ELF-1 (cell line): ENCODE measurements at regions not wholly inside any gene's neighbourhood (a gene's known extent, or its start where the extent isn't known, plus 50 kb on each side); places are given as distances from the start of the nearest gene placed in this dataset.

ENCODE experiments used
- DNase-seq: peaks from one replicate; pipeline ENCODE4 v3.0.0-alpha.2; 2016; ENCODE audit warnings: low read depth, low spot score

DNA sequence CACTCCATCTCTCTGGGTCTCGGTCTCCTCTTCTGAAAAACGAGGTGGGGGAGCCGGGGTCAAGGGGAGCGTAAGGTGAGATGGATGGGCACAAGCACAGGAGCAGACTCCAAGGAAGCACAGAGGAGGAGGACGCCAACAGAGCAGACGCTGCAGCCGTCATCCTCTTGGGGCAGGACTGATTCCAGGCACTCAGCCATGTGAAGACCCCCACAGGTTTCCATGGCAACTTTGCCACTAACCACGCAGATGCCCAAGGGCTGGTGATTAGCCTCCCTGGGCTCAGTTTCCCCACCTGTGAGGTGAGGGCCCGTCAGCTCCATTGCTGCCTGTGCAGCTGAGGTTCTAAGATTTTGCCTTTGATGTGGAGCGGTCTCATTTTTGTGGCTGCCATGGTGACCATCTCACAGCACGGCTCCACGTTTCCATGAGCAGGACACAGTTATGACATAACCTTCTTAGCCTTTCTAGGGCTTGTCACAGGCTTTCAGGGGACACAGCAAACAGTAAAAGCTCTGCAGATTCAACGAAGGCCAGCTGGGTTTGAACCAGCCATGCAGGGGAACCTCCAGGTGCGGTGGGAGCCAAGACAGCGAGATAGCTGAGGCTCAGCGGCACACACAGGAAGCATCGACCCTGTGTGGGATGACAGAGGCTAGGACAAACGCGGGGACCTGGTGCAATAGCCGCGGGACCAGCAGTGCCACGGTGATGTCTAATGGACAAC, 170.3 kb downstream of the NUP210 start:
- DNase-seq, result no peak

DNA sequence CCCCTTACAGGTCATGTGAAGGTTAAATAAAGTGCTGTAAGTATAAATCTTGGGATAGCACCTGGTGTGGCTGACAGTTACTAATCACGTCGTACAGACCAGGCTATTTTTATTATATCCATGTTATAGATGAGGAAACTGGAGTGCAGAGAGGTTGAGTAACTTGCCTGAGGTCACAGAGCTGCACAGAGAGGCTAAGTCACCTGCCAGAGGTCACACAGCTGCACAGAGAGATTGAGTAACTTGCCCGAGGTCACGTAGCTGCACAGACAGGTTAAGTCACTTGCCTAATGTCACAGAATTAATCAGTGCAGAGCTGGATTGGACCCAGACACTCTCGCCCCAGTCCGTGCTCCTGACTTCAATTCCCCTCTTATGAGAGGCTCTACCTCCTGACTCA, 171.5 kb downstream of the NUP210 start:
- DNase-seq, result no peak

DNA sequence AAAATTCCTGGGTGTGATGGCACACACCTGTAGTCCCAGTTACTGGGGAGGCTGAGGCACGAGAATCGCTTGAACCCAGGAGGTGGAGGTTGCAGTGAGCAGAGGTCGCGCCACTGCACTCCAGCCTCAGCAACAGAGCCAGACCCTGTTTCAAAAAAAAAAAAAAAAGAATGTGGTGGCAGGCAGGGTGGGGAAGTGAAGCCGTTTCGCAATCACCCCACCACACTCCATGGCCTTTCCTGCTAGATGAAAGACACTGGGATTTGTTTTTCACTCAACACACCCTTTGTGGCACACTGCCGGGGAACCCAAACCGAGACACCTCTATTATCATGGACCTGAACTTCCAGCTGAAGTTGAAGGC, 172.4 kb upstream of the IQSEC1 start:
- DNase-seq, result no peak

DNA sequence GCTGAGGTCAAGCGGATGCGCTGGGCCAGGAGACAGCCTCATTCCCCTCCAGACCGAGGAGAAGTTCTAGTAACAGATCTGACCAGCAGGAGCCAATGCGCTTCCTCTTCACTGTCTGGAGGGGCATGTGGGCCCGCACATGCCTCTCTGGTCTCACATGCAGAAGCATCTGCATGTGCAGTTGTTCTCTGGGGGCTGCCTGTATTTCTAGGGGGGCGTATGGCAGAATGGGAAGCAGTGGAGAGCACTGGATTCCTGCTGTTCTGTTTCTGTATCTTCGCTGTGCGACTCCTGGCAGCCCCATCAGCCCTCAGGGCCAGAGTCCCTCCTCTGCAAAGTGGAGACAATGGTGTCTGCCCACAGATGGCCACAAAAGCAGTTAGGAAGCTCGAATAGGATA, 170.4 kb upstream of the IQSEC1 start:
- no peak for DNase-seq

DNA sequence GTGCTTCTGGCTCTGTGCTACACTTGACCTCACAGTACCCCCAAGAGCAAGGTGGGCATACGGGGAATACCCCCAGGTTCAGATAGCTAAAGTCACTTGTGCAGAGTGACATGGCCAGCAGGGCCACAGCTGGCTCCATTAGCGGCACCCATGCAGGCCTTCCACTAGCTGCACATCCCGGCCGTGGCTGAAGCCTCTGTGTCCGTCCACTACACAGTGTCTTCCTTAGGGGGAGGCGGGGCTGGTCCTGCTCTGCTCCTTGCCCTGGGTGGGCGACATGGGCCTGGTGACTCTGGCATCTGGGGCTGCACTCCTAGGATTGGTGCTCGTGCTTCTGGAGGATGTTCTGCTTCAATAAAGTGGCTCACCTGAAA, 169.1 kb upstream of the IQSEC1 start:
- DNase-seq, result no peak

DNA sequence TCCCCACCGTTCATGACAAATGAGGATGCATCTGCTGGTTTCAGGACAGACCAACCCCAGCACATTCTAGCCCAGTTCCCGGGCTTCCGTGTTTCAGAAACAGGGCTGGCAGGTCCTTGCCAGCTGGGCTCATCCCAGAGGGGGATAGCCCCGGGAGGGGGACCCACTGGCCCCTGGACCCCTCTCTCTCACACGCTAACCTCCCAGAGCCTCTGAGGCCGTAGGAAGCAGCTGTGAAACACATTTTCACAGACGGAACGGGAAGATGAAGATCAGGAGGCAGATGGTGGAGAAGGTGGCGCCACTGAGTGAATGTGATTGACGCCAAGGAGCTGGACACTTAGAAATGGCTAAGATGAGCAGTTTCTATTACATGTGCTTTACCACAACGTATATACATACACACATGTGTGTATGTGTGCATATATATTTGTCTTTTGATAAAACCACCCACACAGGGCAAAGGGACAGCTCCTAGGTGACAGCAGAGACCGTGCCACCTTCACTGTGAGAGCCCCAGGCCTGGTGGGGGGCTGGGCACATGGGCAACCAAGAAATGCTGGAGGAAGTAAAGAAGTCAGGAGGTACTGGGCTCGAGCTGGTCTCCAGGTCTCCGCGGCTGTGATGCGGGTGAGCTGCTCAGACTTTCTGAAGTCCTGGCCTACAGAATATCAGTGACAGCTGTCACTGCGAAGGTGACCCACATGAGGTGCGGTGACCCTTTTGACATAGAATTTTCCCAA, 168.6 kb upstream of the IQSEC1 start:
- DNase-seq, result no peak

DNA sequence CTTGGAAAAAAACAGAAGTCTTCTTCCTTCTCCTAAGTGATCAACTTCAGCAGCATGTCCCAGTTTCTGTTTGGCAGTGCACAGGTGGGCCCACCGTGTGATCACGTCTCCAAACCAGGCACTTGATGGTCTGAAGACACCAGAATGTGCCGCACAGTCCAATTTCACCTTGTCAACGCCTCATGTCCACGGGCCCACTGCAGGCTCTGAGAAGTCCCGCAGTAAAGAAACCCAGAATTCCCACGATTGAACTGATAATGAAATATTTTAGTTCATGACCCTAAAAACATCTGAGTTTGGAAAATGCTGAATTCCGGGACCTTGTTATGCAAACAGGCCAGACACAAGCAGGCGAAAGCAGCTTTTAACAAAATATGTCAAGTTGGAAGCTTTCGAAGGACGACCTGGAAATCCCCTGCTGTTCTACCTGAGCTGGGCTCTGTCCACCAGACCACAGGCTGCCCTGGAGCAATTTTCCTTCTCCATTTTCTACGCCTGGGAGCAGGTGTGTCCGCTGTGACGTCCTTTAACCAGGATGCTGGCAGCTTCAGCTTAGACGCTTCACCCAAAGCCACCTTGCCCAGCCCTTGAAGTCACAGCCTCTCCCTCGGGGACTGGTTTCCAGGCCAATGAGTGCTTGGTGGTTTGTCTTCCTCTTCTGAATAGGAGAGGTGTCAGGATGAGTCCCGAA, 167.8 kb upstream of the IQSEC1 start:
- DNase-seq, result peak; percentile 43

DNA sequence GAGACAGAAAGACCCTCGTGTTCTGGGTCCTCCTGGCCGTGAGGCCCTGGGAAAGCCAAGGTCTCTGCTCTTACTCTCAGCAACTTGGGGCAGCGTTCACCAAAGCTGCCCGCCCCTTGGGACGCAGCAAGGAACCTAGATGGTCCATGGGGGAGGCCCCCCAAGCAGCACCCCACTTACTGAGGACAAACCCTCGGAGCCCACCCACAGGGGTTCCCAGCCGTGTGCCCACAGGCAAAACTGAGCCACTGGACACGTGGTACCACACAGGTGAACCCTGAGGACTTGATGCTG, 166.2 kb upstream of the IQSEC1 start:
- no peak for DNase-seq

DNA sequence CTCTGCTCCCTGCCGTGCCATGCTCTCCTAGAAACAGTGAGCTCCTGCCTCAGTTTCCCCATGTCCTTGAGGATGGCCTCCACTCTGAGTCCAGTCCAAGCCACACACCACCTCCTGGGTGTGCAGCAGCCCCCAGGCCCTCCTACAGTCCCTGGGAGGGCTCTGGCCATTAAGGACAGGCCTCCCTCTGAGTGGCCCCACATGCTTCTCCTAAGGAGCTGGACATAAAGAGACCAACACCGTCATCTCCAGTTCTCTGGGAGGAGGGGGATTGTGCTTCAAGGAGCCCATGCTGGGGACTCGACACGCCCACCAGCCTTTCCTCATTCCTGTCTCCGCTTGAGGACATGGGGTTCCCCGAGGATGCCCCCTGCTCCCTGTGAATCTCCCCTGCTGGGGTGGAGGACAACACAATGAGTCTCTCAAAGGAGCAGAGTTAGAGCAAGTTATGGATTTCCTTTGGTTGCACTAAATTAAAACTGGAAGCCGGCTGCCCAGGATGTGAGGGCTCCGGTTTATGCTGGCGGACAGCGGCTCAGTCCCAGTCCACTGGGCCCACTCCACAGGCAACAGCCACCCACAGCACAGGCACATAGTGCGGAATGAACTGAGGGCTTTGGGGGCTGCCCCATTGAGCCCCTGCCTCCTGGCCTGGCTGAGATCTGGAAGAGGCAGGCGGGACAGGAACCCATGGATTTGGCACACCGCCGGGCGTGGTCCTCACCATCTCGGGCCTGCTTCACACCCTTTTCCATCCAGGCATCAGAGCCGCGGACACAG, 165.6 kb upstream of the IQSEC1 start:
- DNase-seq, result no peak

DNA sequence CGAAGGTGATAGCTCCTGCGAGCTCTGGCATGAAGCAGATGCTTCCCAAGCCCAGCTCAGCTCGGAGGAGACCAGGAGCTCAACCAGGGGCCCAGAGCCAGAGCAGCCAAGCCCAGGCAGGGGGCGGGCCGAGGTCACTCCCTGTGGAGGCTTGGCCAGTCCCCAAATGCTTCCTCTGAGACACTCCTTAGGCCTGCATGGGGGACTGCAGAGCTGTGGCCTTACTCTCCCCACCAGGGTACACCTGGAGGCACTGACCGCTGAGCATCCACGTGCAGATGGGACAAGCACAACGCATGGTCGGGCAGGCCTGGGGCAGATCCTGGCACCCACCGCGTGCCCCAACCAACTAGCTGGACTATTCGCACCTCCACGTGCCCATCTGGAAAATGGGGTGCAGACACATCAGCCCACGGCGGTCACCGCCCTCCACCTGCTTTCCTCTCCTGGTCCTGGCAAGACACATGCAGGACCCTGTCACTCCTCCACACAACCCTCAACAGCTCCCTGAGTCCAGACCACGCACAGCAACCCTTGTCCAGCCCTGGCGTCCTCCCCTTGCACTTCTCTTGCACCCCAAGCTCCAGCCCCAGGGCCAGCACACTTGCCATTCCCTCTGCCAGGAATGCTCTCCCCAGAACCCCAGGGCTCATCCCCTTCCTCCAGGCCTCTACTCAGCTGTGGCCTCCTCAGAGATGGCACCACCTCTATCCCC, 164.7 kb upstream of the IQSEC1 start:
- no peak for DNase-seq

DNA sequence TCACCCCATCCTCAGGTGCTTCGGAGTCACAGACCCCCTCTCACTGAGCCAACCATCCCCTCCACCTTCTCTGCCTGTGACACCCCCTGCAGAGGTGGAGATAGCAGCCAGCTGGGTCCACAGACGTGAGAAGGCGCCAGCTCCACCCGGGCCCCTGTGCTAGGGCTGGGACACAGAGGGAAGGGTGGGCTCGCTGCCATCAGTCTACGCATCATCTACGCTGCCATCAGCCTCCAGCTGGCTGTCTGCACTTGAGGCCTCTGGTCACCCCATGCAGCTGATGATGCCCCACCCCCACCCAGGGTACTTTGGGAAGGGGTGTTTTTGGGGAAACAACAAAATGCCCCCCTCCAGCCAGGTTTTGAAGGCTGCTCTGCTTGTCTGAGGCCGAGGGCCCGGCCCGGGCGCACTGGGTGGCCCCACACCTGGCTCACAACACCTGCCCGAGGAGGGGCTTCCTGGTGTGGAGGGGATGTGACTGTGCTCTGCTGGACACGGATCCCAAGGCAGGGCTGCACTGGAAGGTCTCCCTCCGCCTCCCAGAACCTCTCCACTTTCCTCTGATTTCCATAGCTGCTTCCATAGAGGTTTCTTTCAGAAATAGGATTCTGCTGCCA, 163.4 kb upstream of the IQSEC1 start:
- DNase-seq, result no peak

DNA sequence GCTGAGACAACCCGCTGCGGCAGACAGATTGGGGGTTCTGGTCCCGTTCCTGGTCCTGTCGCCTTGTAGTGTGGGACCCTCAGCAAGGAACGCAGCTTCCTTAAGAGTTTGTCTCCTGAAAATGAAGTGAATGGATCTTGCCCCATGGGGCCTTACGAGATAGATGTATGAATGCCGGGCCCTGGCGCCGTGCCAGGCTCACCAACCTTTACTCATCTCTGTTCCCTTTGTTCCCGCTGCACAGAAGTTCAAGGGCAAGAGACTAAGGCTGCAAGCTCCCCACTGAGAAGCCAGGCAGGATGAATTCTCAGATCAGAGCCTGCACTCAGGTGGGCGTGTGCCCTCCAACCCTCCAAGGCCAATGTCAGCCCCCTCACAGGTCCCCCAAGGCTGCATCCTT, 162.7 kb upstream of the IQSEC1 start:
- no peak for DNase-seq

DNA sequence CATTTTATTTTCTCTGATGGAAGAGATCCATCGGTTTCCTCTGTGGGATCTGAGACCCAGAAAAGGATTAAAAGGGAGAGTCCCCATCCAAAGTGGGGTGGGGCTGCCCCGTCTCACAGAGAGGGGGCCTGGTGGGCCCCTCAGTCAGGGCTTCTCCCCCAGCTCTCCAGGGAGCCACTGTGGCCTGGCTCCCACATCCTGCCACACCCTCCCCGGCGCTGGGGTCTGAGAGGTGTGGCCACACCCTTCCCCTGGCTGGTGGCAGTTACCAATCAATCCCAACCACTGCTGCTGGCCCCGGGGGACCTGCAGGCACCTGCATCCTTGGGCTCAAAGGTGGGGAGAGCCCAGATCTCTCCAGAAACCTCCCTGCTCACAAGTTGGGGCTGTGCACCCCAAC, 161.8 kb upstream of the IQSEC1 start:
- DNase-seq, result no peak

DNA sequence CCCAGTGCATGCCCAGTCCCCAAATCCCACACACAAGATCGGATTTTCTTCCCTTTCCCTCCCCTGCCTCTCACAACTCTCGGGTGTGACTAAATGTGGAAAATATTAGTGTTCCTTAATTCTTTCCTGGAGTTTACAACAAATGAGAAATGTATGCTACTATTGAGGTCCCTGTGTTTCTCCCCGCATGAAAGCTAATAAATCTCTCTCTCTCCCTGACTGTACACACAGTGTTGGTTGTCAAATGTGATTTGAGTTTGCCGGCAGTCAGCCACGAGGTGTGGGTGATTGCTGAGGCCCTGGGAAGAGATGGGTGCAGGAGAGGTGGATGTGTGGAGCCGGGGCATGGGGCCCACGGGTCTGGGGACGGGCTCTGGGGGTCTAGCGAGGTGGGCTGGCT, 161.4 kb upstream of the IQSEC1 start:
- no peak for DNase-seq

DNA sequence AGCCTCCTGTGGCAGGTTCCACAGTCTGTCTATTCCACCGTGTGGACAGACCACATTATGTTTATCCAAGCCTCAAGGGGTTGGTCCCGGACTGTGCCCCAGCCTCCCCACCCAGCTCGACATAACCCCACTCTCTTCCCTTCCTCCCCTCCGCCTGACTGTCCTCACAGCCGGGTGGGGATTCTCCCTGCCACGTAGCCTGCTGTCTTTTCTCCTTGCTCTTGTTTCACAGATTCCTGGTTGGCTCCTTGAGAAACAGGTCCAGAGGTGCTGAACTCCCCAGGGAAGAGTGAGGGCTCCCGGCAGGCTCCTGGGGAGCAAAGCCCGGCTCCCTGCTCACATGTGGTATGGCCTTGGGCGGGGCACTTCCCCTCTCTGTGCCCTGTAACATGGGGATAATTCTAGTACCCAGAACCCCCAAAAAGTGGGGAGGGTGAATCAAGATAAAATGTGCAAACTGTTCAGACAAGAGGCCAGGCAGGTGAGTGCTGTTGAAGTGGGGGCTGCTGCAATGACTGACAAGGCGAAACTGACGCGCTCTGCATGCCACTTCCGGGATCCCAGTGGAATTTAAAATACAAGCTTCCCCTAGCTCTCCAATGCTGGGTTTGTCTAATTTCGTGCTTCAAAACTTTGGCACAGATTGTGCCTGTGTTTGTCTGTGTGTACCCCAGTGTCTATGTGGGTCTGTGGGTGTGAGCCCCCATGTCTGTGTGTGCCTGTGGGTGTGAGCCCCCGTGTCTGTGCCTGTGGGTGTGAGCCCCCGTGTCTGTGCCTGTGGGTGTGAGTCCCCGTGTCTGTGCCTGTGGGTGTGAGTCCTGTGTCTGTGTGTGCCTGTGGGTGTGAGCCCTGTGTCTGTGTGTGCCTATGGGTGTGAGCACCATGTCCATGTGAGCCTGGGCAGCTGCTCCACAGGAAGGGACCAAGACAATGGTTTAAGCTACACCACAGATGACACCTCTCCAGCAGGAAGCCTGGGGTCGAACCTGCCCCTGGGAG, 160.6 kb upstream of the IQSEC1 start:
- no peak for DNase-seq

DNA sequence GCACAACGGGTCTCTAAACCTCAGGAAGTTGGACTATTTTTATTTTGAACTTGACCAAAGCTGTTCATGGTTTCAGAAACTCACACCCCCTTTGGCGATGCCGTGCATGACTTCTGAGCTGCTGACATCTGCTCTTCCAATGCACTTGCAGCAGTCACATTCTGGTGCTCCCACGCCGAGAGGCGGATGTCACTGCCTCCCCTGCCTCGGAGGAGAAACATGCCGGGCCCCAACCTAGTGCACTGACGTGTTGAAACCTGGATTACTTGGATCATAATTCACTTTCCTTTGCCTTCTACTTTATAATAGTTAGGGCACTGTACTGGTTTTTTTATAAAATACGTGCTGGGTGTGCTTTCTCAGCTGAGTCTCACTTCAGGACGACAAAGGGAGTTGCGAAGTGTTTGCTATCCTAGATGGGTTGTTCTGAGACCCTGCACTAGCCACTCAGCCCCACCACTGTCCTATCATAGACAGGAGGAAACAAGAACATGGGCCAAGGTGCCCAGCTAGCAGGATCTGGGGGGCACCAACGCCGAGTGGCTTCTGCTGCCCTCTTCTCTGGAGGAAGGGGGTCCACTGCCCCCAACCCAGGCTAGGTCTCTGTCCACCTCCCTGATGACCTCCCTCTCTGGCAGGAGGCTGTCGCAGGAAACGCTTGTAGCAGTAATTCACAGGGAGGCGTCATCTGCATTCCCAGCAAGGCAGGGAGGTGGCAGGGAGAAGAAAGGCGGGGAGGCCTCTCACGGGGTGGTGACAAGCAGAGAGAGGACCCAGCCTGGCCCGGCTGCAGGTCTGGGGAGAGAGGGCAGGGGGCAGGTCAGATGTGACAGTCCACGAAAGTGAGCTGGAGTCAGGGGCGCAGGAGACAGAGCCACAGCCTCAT, 158.8 kb upstream of the IQSEC1 start:
- DNase-seq, result no peak

DNA sequence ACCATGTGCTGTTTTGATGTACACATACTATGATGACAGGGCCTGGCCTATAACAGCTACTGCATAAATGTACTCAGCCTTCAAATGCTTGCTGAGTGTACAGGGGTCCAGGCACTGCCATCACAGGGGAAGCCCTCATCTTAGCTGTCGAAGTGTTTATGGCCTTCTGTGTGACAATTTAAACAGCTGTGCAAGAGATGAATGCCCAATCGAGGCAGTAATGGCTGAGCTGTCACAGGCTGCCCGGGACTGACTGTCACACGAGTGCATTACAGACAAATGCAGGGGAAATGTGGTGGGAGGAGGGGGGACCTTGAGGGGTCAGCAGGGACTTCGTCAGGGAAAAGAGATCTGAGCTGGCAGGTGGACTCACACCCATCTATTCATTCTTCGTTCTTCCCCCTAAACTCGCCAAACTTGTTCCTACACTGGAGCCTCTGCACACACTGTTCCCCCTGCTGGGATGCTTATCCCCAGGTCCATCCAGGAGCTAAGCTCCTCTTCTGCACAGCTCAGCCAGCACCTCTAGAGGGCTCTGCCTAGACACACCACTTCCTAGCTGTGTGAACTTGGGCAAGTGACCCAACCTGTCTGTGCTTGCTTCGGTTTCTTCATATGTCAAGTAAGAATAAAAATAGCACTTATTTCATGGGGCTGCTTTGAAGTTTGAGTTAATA, 156.2 kb upstream of the IQSEC1 start:
- DNase-seq, result peak; percentile 68

DNA sequence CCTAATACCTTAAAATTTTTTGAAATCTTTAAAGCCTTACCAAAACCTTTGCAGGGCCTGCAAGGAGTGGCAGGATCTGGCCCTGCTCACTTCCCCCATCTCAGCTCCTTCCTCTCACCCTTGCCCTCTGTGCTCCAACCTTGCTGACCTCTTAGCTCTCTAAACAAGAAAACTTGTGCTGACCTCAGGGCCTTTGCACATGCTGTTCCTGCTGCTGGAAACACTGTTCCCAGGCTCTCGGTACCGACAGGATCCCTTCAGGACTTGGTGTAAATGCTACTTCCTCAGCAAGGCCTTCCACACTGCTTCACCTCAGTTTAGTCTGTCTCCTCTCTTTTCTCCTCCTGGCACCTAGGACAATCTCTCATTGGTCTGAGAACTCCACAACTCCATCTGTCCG, 155.4 kb upstream of the IQSEC1 start:
- no peak for DNase-seq
